ENCODE measurements at regions not wholly inside any gene's neighbourhood (a gene's known extent, or its start where the extent isn't known, plus 50 kb on each side); places are given as distances from the start of the nearest gene placed in this dataset.
"Not testable (repeated sequence)": the region's sequence is repeated elsewhere in the genome, so short reads cannot be mapped to it uniquely, and the experiment has no call there.

DNA sequence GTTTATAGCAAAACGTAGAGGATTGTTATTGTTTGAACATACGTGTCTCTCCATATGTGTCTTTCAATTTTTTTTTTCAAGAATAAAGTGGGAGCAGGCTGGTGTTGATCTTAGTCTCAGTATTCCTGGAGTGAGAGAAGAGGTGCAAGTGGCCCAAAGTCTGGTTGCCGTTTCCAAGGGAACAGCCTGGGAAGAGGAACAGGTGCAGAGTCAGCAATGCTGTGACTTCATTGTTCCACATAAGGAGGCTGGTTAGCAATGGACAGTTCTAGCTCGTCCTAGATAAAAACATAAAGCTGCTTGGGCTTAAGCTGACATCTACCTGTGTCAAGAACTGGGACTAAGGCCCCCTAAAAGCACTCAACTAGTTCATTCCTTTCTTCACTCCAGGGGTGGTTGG is 626.6 kb upstream of the TPK1 start:
- POLR2A ChIA-PET: no interaction called here
- Histone ChIP-seq H3K27me3 (ENCODE audit: control insufficient read depth in 1 of 2, insufficient read depth in 2 of 2, low read length in 2 of 2) (no peaks in the 10 kb centered on the region), H3K4me1 (ENCODE audit: insufficient read depth, low read length) (no peaks in the 10 kb centered on the region), H3K4me3 (ENCODE audit: low read length) (no peak overlapping the region), H3K27ac (ENCODE audit: low read depth in 1 of 2, low read length in 2 of 2) (no peak overlapping the region), H3K36me3 (ENCODE audit: insufficient read depth, low read length) (no peaks in the 10 kb centered on the region), H3K9me3 (ENCODE audit: control insufficient read depth in 1 of 2, insufficient read depth in 1 of 2, low read length in 2 of 2) (peaks cover 0 to 11% of the 10 kb centered on the region in 2 experiments)
- H3K36me3 Mint-ChIP-seq (ENCODE audit: low read depth): no peaks in the 10 kb centered on the region
- CTCF ChIA-PET: no interaction called here
- TF ChIP-seq CTCF (IDR thresholded peaks at IDR 0.05): no peak
- no peak for ATAC-seq (ENCODE audit: poor library complexity)
- intact Hi-C loops (cut with DNase I, micrococcal nuclease): no loop called here
- no peak for DNase-seq
- H3K27ac Mint-ChIP-seq: no peak overlapping the region
- H3K27me3 Mint-ChIP-seq: no peaks in the 10 kb centered on the region
- peaks cover 2% of the 10 kb centered on the region for H3K9me3 Mint-ChIP-seq
- H3K4me3 Mint-ChIP-seq: no peak overlapping the region
- no peaks in the 10 kb centered on the region for H3K4me1 Mint-ChIP-seq (ENCODE audit: low read depth)

DNA sequence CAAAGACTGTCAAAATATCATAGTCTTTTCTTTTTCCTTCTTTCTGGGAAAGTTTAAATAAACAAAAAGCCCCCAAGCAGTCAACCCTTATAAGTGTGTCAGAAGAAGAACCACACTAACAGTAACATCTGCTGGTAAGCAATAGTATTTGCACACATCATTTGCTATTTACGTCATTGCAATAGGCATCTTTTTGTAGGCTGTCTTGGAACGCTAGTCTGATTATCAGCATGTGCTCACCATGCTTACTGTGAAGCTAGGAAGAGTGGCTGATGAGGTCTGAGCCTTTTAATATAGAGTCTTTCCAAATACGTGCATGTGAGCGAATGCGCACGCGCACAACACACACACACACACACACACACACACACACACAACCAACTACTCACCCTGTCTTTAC is 599.0 kb upstream of the TPK1 start:
- Histone ChIP-seq H3K27me3 (ENCODE audit: control insufficient read depth in 1 of 2, insufficient read depth in 2 of 2, low read length in 2 of 2) (no peaks in the 10 kb centered on the region), H3K4me1 (ENCODE audit: insufficient read depth, low read length) (no peaks in the 10 kb centered on the region), H3K27ac (ENCODE audit: low read depth in 1 of 2, low read length in 2 of 2) (no peak overlapping the region), H3K36me3 (ENCODE audit: insufficient read depth, low read length) (no peaks in the 10 kb centered on the region), H3K9me3 (ENCODE audit: control insufficient read depth in 1 of 2, insufficient read depth in 1 of 2, low read length in 2 of 2) (peaks cover 0 to 4% of the 10 kb centered on the region in 2 experiments), H3K4me3 (ENCODE audit: low read length) (no peak overlapping the region)
- TF ChIP-seq CTCF (IDR thresholded peaks at IDR 0.05): no peak
- Mint-ChIP-seq H3K27me3 (no peaks in the 10 kb centered on the region), H3K9me3 (peaks cover 2% of the 10 kb centered on the region), H3K27ac (no peak overlapping the region), H3K36me3 (ENCODE audit: low read depth) (no peaks in the 10 kb centered on the region), H3K4me3 (no peak overlapping the region), H3K4me1 (ENCODE audit: low read depth) (no peaks in the 10 kb centered on the region)
- POLR2A ChIA-PET: no interaction called here
- intact Hi-C loops (cut with DNase I, micrococcal nuclease): no loop called here
- CTCF ChIA-PET: no interaction called here
- ATAC-seq (ENCODE audit: poor library complexity) (no peak), DNase-seq (no peak)

DNA sequence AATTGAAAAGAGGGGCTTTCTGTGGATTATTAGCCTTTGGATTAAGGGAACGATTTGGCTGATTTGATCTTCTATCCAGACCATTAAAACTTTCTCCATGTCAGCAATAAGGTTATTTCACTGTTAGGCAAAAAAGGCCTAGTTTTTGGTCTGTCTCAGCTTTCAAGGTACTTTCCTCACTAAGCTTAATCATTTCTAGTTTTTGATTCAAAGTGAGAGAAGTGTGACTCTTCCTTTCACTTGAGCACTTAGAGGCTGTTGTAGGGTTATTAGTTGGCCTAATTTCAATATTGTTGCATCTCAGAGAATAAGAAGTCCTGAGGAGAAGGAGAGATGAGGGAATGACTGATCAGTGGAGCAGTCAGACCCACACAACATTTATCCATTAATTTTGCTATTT is 596.0 kb upstream of the TPK1 start:
- H3K27me3 Mint-ChIP-seq: no peaks in the 10 kb centered on the region
- H3K36me3 Mint-ChIP-seq (ENCODE audit: low read depth): no peaks in the 10 kb centered on the region
- CTCF ChIA-PET: interaction anchor here (1.0 kb wide), 1 partner anchor 8 kb away, joined by 3 read pairs; no protein-coding TSS in a partner anchor
- POLR2A ChIA-PET: no interaction called here
- Histone ChIP-seq H3K4me3 (ENCODE audit: low read length) (no peak overlapping the region), H3K27me3 (ENCODE audit: control insufficient read depth in 1 of 2, insufficient read depth in 2 of 2, low read length in 2 of 2) (no peaks in the 10 kb centered on the region), H3K4me1 (ENCODE audit: insufficient read depth, low read length) (no peaks in the 10 kb centered on the region), H3K9me3 (ENCODE audit: control insufficient read depth in 1 of 2, insufficient read depth in 1 of 2, low read length in 2 of 2) (peaks cover 0 to 3% of the 10 kb centered on the region in 2 experiments), H3K36me3 (ENCODE audit: insufficient read depth, low read length) (no peaks in the 10 kb centered on the region), H3K27ac (ENCODE audit: low read depth in 1 of 2, low read length in 2 of 2) (no peak overlapping the region)
- intact Hi-C loops (cut with DNase I, micrococcal nuclease): no loop called here
- no peaks in the 10 kb centered on the region for H3K4me1 Mint-ChIP-seq (ENCODE audit: low read depth)
- no peak overlapping the region for H3K27ac Mint-ChIP-seq
- no peak overlapping the region for H3K4me3 Mint-ChIP-seq
- H3K9me3 Mint-ChIP-seq: peaks cover 3% of the 10 kb centered on the region
- TF ChIP-seq CTCF (IDR thresholded peaks at IDR 0.05): no peak
- DNase-seq: no peak
- no peak for ATAC-seq (ENCODE audit: poor library complexity)

DNA sequence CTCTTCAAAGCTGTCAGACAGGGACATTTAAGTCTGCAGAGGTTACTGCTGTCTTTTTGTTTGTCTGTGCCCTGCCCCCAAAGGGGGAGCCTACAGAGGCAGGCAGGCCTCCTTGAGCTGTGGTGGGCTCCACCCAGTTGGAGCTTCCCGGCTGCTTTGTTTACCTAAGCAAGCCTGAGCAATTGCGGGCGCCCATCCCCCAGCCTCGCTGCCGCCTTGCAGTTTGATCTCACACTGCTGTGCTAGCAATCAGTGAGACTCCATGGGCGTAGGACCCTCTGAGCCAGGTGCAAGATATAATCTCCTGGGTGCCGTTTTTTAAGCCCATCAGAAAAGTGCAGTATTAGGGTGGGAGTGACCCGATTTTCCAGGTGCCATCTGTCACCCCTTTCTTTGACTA is 582.6 kb upstream of the TPK1 start:
- POLR2A ChIA-PET; ATAC-seq (ENCODE audit: poor library complexity); H3K36me3 ChIP-seq (ENCODE audit: insufficient read depth, low read length); H3K4me1 Mint-ChIP-seq (ENCODE audit: low read depth); H3K27me3 ChIP-seq (ENCODE audit: control insufficient read depth in 1 of 2, insufficient read depth in 2 of 2, low read length in 2 of 2); H3K36me3 Mint-ChIP-seq (ENCODE audit: low read depth); DNase-seq; H3K27ac ChIP-seq (ENCODE audit: low read depth in 1 of 2, low read length in 2 of 2); CTCF ChIA-PET; H3K4me3 Mint-ChIP-seq; H3K9me3 Mint-ChIP-seq; H3K27ac Mint-ChIP-seq; H3K27me3 Mint-ChIP-seq; intact Hi-C loops (cut with DNase I, micrococcal nuclease); H3K4me1 ChIP-seq (ENCODE audit: insufficient read depth, low read length); H3K9me3 ChIP-seq (ENCODE audit: control insufficient read depth in 1 of 2, insufficient read depth in 1 of 2, low read length in 2 of 2); H3K4me3 ChIP-seq (ENCODE audit: low read length): not testable (repeated sequence)
